ENCODE measurements at regions not wholly inside any gene's neighbourhood (a gene's known extent, or its start where the extent isn't known, plus 50 kb on each side); places are given as distances from the start of the nearest gene placed in this dataset.
A peak's percentile ranks its signal among the peaks of the same experiment; 100 is the strongest.
"Not testable (repeated sequence)": the region's sequence is repeated elsewhere in the genome, so short reads cannot be mapped to it uniquely, and the experiment has no call there.

GRCh38 chr14:21941885-21942284, 268.3 kb upstream of the OR4E1 start:
- DNase-seq = no peak

GRCh38 chr14:21940887-21941856, 267.6 kb upstream of the OR4E1 start:
- DNase-seq = no peak

- DNase-seq = no peak
Measured at GRCh38 chr14:21939836-21940235, 266.2 kb upstream of the OR4E1 start.

- DNase-seq = no peak
Measured at GRCh38 chr14:21937996-21938395, 264.4 kb upstream of the OR4E1 start.

- no peak for DNase-seq
Measured at GRCh38 chr14:21933681-21934080, 260.1 kb upstream of the OR4E1 start.

- no peak for DNase-seq
Measured at GRCh38 chr14:21924479-21924878, 250.9 kb upstream of the OR4E1 start.

GRCh38 chr14:21923820-21924219, 250.2 kb upstream of the OR4E1 start:
- DNase-seq = no peak

GRCh38 chr14:21921453-21921852, 247.8 kb upstream of the OR4E1 start:
- DNase-seq = no peak

- no peak for DNase-seq
Measured at GRCh38 chr14:21917699-21918436, 244.2 kb upstream of the OR4E1 start.

GRCh38 chr14:21915826-21916225, 242.2 kb upstream of the OR4E1 start:
- DNase-seq = no peak

GRCh38 chr14:21913759-21914158, 240.1 kb upstream of the OR4E1 start:
- peak; percentile 15 for DNase-seq

- DNase-seq = no peak
Measured at GRCh38 chr14:21912367-21912766, 238.7 kb upstream of the OR4E1 start.

GRCh38 chr14:21911877-21912276, 238.3 kb upstream of the OR4E1 start:
- no peak for DNase-seq

GRCh38 chr14:21910260-21910659, 236.6 kb upstream of the OR4E1 start:
- no peak for DNase-seq

GRCh38 chr14:21902561-21903181, 229.1 kb upstream of the OR4E1 start:
- DNase-seq = no peak

GRCh38 chr14:21894898-21895194, 221.2 kb upstream of the OR4E1 start:
- DNase-seq = not testable (repeated sequence)

GRCh38 chr14:21894003-21894897, 220.6 kb upstream of the OR4E1 start:
- DNase-seq = no peak

GRCh38 chr14:21891921-21892320, 218.3 kb upstream of the OR4E1 start:
- DNase-seq = no peak

GRCh38 chr14:21884995-21885394, 211.4 kb upstream of the OR4E1 start:
- no peak for DNase-seq

- DNase-seq = no peak
Measured at GRCh38 chr14:21882226-21882625, 208.6 kb upstream of the OR4E1 start.

- DNase-seq = no peak
Measured at GRCh38 chr14:21880918-21881317, 207.3 kb upstream of the OR4E1 start.

GRCh38 chr14:21875791-21876190, 202.2 kb upstream of the OR4E1 start:
- DNase-seq = no peak

GRCh38 chr14:21874946-21875345, 201.3 kb upstream of the OR4E1 start:
- no peak for DNase-seq

All from COR-L47 (cell line).